Fibroblast of the aortic adventitia (primary cell): ENCODE measurements at regions not wholly inside any gene's neighbourhood (a gene's known extent, or its start where the extent isn't known, plus 50 kb on each side); places are given as distances from the start of the nearest gene placed in this dataset.

Experiments used
- DNase-seq: peaks from one replicate; pipeline ENCODE4 v3.0.0-alpha.2; 2010; ENCODE audit warnings: low read depth
- H3K4me3 ChIP-seq: 2 replicates; pipeline ENCODE4 v1.5.1; 2011; ENCODE audit warnings: low read depth, mild to moderate bottlenecking, control low read depth, low read length, moderate library complexity
- CTCF ChIP-seq: IDR thresholded peaks from 2 replicates; pipeline ENCODE4 v1.5.1; 2011; ENCODE audit warnings: mild to moderate bottlenecking, low read length, control low read depth, inconsistent platforms; ENCODE audit not compliant: insufficient read depth

DNA sequence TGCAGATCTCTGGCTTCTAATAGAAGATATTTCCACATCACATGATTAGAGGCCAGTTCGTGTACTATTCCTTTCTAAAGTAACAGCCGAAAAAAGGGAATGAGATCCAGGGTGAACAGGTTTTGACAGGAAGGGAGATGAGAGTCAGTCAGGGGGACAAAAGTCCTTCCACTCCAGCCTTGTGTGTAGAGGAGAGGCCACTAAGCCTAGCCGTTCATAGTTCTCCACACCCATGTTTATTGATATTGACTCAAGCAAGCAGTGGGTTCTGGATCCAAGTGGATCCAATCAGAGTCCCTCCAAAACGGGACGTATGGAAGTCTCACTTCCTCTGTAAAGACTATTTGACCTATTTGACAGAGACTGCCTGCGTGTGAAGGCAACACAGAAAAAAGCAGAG, 80.4 kb upstream of the LRIG1 start:
- DNase-seq: no peak
- no peak for TF ChIP-seq CTCF
- H3K4me3 ChIP-seq: no peak overlapping the region

GRCh38 chr3:66582721-66583423, 82.0 kb upstream of the LRIG1 start:
- TF ChIP-seq CTCF: no peak
- DNase-seq: no peak

GRCh38 chr3:66583424-66584040, 82.7 kb upstream of the LRIG1 start:
- H3K4me3 ChIP-seq: no peak overlapping the region
- no peak for TF ChIP-seq CTCF
- no peak for DNase-seq

More at GRCh38 chr3:66582721-66583423, 82.0 kb upstream of the LRIG1 start:
- no peak overlapping the region for H3K4me3 ChIP-seq

DNA sequence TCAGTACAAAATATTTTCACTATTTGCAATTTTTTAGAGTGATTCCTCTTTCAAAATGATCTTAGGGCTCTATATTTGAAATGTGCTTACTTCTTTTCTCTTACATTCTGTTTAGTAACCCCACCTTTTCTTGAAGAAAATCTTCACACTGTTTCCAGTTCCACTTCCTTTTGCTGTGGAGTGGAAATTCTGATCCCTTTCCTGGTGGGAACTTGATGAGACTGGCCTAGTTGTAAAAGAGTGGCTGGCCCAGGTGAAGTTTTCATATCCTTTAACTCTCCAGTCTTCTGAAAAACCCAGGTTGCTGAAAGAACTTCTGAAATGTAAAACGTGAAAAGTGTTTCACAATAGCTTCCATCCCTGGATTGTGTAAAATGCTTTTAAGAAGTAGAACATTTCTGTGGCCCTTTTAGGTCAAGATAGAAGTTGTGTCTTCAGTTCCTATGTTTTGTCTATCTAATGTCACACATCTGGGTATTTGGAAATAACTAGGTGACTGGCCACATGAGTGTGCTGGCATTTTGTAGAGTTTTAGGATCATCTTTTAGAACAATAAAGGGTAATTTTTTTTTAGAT, 84.8 kb upstream of the LRIG1 start:
- TF ChIP-seq CTCF: no peak
- DNase-seq: no peak

DNA sequence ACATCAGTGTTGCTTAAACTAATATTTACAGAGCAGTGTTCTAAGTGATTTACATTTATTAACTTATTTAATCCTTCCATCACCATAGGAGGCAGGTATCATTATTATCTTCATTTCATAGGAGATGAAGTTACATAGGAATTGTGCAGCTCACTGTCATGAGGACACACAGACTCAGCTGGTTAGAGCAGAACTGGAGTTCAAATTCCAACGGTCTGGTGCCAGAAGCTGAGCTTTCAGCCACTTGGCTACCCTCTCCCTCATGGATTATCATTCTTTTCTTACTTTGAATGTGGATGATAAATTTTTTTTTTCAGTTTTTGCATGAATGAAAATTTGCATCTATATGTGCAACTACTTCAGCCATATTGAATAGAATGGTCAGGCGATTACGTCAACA, 86.0 kb upstream of the LRIG1 start:
- DNase-seq: no peak
- H3K4me3 ChIP-seq: no peak overlapping the region
- TF ChIP-seq CTCF: no peak

More for the DNA sequence above, 84.8 kb upstream of the LRIG1 start:
- no peak overlapping the region for H3K4me3 ChIP-seq

DNA sequence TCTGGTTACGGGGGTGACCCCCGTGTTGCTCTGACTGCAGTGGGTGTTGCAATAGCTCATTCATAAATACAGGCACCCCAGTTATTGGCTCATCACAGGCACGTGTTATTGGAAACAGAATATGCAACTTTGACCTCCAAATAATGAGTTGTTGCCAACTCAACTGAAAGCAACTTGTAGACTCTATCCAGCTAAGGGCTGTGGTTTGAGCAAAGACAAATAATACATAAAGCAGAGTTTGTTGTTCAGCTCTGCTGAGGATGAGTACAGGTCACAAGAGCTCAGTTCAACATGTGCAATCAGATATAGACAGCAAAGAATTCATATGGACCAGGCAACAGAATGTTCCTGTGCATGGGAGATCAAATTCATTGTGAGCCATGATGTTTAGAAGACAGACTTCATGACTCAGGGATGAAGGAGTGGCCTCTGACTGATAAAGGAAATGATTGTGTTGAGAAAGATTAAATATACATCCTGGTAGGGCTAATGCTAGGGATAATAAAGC, 87.6 kb upstream of the LRIG1 start:
- peak; percentile 30 for DNase-seq
- H3K4me3 ChIP-seq: no peak overlapping the region

More for the DNA sequence above, 87.6 kb upstream of the LRIG1 start:
- TF ChIP-seq CTCF: no peak
